ENCODE measurements at regions not wholly inside any gene's neighbourhood (a gene's known extent, or its start where the extent isn't known, plus 50 kb on each side); places are given as distances from the start of the nearest gene placed in this dataset.

DNA sequence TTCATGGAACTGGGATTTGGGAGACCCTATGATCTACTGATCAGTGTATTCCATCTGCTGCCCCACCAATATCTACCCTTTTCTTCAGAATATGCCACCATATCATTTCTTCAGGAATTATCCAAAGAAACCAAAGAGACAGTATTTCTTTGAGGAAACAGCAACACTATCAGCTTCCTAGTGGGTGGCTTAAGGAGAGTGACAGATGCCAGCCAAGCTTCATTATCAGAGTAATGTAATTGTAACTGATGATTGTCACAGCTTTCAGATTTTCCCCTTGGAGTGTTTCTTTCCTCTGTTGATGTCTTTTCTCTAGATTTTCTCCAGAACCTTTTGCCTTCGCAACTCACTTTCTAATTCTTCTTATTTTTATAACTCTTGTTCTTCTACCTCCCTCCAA is 934.4 kb upstream of the LRRN3 start:
- TF ChIP-seq, protein P1, sequence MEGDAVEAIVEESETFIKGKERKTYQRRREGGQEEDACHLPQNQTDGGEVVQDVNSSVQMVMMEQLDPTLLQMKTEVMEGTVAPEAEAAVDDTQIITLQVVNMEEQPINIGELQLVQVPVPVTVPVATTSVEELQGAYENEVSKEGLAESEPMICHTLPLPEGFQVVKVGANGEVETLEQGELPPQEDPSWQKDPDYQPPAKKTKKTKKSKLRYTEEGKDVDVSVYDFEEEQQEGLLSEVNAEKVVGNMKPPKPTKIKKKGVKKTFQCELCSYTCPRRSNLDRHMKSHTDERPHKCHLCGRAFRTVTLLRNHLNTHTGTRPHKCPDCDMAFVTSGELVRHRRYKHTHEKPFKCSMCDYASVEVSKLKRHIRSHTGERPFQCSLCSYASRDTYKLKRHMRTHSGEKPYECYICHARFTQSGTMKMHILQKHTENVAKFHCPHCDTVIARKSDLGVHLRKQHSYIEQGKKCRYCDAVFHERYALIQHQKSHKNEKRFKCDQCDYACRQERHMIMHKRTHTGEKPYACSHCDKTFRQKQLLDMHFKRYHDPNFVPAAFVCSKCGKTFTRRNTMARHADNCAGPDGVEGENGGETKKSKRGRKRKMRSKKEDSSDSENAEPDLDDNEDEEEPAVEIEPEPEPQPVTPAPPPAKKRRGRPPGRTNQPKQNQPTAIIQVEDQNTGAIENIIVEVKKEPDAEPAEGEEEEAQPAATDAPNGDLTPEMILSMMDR (IDR thresholded peaks at IDR 0.05) = no peak
- no peak for TF ChIP-seq POLR2AphosphoS5 (IDR thresholded peaks at IDR 0.05)
- no peak for TF ChIP-seq POLR2A (IDR thresholded peaks at IDR 0.05; ENCODE audit: low read depth)
- no peak for TF ChIP-seq EP300 (IDR thresholded peaks at IDR 0.05)

All from esophagus muscularis mucosa (tissue), 4 donors.